HepG2 (cell line): ENCODE measurements at regions not wholly inside any gene's neighbourhood (a gene's known extent, or its start where the extent isn't known, plus 50 kb on each side); places are given as distances from the start of the nearest gene placed in this dataset.

Experiments
- AGO1 ChIP-seq: fragments of 200-400 bp; formaldehyde crosslinking; IDR thresholded peaks from 2 replicates; pipeline ENCODE4 v1.6.1; 2017; ENCODE audit warnings: mild to moderate bottlenecking, low read depth, low read length, moderate library complexity; ENCODE audit not compliant: poor library complexity, severe bottlenecking
- DZIP1 ChIP-seq: sonication (generic); formaldehyde crosslinking; IDR thresholded peaks from 2 replicates; pipeline ENCODE4 v1.5.0; 2020; ENCODE audit warnings: mild to moderate bottlenecking, missing genetic modification reagents
- FOSL1 ChIP-seq: sonication (generic); formaldehyde crosslinking; IDR thresholded peaks from 2 replicates; pipeline ENCODE4 v1.9.0; 2021; ENCODE audit warnings: missing genetic modification reagents, borderline replicate concordance
- GATAD1 ChIP-seq: IDR thresholded peaks from 2 replicates; pipeline ENCODE4 v1.6.1; 2016; ENCODE audit warnings: missing genetic modification reagents, missing compliant biosample characterization
- KLF15 ChIP-seq: sonication (generic); formaldehyde crosslinking; IDR thresholded peaks from 2 replicates; pipeline ENCODE4 v1.8.1; 2023; ENCODE audit warnings: borderline replicate concordance, mild to moderate bottlenecking, inconsistent platforms, missing genetic modification reagents, mixed read lengths
- MED13 ChIP-seq: sonication (generic); formaldehyde crosslinking; IDR thresholded peaks from 2 replicates; pipeline ENCODE4 v1.5.0; 2020; ENCODE audit warnings: missing genetic modification reagents
- NCOR1 ChIP-seq: fragments of 200-600 bp; sonication (generic); IDR thresholded peaks from 2 replicates; pipeline ENCODE4 v1.7.0; 2017; ENCODE audit warnings: antibody characterized with exemption, low read length, borderline replicate concordance
- NR2F1 ChIP-seq, 2 experiments: fragments of 450-650 bp in 1 of 2; formaldehyde crosslinking in 1 of 2; IDR thresholded peaks; 2 replicates each; pipeline versions ENCODE4 v1.5.0 to v1.6.1; 2016 to 2020; ENCODE audit warnings: mild to moderate bottlenecking in 1 of 2, missing compliant biosample characterization in 1 of 2, missing genetic modification reagents in 1 of 2, moderate library complexity in 1 of 2
- POGZ ChIP-seq: sonication (generic); formaldehyde crosslinking; IDR thresholded peaks from 2 replicates; pipeline ENCODE4 v1.4.0; 2020; ENCODE audit warnings: mild to moderate bottlenecking, missing genetic modification reagents
- REL ChIP-seq: sonication (generic); formaldehyde crosslinking; conservative IDR thresholded peaks from 2 replicates; pipeline ENCODE4 v1.8.0; 2022; ENCODE audit warnings: mild to moderate bottlenecking, missing genetic modification reagents, moderate library complexity
- TCF7 ChIP-seq: sonication (generic); IDR thresholded peaks from 2 replicates; pipeline ENCODE4 v1.6.1; 2016; ENCODE audit warnings: antibody characterized with exemption, low read depth
- TEAD3 ChIP-seq: optimal IDR thresholded peaks from 2 replicates; pipeline ENCODE3; 2016; ENCODE audit warnings: borderline replicate concordance
- WIZ ChIP-seq: sonication (generic); formaldehyde crosslinking; IDR thresholded peaks from 2 replicates; pipeline ENCODE4 v1.5.1; 2020; ENCODE audit warnings: mild to moderate bottlenecking, missing genetic modification reagents
- ZNF281 ChIP-seq: sonication (generic); formaldehyde crosslinking; IDR thresholded peaks from 2 replicates; pipeline ENCODE4 v1.4.0; 2020; ENCODE audit warnings: missing genetic modification reagents, borderline replicate concordance
- ZNF292 ChIP-seq: sonication (generic); formaldehyde crosslinking; IDR thresholded peaks from 2 replicates; pipeline ENCODE4 v1.8.1; 2022; ENCODE audit warnings: mild to moderate bottlenecking, low read depth, missing genetic modification reagents, borderline replicate concordance
- ZNF414 ChIP-seq: sonication (generic); formaldehyde crosslinking; IDR thresholded peaks from 2 replicates; pipeline ENCODE4 v1.5.0; 2020; ENCODE audit warnings: missing genetic modification reagents
- ZSCAN22 ChIP-seq: sonication (generic); formaldehyde crosslinking; IDR thresholded peaks from 2 replicates; pipeline ENCODE4 v1.4.0; 2020; ENCODE audit warnings: mild to moderate bottlenecking, missing genetic modification reagents
- TF ChIP-seq, protein P1 (sequence below): IDR thresholded peaks from 2 replicates; pipeline ENCODE4 v1.6.1; 2016; ENCODE audit warnings: low read depth
- TF ChIP-seq, protein P2 (sequence below): sonication (generic); formaldehyde crosslinking; IDR thresholded peaks from 2 replicates; pipeline ENCODE4 v1.5.1; 2020; ENCODE audit warnings: missing genetic modification reagents, mild to moderate bottlenecking, borderline replicate concordance

- TF ChIP-seq, protein P1, sequence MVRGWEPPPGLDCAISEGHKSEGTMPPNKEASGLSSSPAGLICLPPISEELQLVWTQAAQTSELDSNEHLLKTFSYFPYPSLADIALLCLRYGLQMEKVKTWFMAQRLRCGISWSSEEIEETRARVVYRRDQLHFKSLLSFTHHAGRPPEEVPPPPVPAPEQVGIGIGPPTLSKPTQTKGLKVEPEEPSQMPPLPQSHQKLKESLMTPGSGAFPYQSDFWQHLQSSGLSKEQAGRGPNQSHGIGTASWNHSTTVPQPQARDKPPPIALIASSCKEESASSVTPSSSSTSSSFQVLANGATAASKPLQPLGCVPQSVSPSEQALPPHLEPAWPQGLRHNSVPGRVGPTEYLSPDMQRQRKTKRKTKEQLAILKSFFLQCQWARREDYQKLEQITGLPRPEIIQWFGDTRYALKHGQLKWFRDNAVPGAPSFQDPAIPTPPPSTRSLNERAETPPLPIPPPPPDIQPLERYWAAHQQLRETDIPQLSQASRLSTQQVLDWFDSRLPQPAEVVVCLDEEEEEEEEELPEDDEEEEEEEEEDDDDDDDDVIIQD, result peak; percentile 89; the same call in 1 of the 2 replicates
- TF ChIP-seq, protein P2, sequence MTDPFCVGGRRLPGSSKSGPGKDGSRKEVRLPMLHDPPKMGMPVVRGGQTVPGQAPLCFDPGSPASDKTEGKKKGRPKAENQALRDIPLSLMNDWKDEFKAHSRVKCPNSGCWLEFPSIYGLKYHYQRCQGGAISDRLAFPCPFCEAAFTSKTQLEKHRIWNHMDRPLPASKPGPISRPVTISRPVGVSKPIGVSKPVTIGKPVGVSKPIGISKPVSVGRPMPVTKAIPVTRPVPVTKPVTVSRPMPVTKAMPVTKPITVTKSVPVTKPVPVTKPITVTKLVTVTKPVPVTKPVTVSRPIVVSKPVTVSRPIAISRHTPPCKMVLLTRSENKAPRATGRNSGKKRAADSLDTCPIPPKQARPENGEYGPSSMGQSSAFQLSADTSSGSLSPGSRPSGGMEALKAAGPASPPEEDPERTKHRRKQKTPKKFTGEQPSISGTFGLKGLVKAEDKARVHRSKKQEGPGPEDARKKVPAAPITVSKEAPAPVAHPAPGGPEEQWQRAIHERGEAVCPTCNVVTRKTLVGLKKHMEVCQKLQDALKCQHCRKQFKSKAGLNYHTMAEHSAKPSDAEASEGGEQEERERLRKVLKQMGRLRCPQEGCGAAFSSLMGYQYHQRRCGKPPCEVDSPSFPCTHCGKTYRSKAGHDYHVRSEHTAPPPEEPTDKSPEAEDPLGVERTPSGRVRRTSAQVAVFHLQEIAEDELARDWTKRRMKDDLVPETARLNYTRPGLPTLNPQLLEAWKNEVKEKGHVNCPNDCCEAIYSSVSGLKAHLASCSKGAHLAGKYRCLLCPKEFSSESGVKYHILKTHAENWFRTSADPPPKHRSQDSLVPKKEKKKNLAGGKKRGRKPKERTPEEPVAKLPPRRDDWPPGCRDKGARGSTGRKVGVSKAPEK, result no peak
- TF ChIP-seq KLF15 (CRISPR knock-in tag) (no peak), TEAD3 (CRISPR knock-in tag) (peak; percentile 47), ZNF281 (CRISPR knock-in tag) (no peak), ZNF414 (CRISPR knock-in tag) (no peak), WIZ (CRISPR knock-in tag) (0 out of 2 replicates have a peak, but pooled peaks have one; percentile 56), AGO1 (no peak), DZIP1 (CRISPR knock-in tag) (no peak), FOSL1 (no peak), NCOR1 (no peak), POGZ (CRISPR knock-in tag) (peak; percentile 41; the same call in 1 of the 2 replicates), GATAD1 (CRISPR knock-in tag) (no peak), NR2F1 (CRISPR knock-in tag; IDR thresholded peaks at IDR 0.05) (peak; percentile 21 to 54; a peak in 2 of 4 replicates), MED13 (CRISPR knock-in tag) (0 out of 2 replicates have a peak, but pooled peaks have one; percentile 37), REL (CRISPR knock-in tag) (no peak), ZNF292 (CRISPR knock-in tag) (no peak), TCF7 (peak; percentile 60), ZSCAN22 (CRISPR knock-in tag) (no peak)
Observed at GRCh38 chr5:92906798-92907376, 674.1 kb downstream of the NR2F1-AS1 start (continued).
